ENCODE measurements at regions not wholly inside any gene's neighbourhood (a gene's known extent, or its start where the extent isn't known, plus 50 kb on each side); places are given as distances from the start of the nearest gene placed in this dataset.

DNA sequence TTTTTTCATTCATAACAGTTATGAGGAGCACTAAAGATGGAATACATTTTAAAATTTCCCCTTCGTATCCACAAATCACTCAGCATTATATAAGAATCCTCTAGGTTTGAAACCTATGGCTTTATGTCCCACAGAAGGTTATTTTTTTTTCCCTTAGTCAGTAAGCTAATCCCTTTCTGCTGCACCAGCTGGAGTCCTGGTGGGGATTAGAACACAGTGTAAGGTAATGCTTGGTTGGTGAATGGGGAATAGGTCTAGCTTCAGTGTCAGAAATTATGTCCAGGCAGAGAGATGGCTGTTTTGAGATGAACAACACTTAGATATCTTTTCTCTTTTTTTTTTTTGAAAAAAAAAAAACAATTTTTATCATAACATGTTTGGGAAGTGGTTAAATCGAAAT lies 116.6 kb downstream of the RASGEF1B start:
- FAIRE-seq (peak; percentile 66), DNase-seq (ENCODE audit: insufficient read length, low spot score) (no peak)
- TF ChIP-seq, protein P1, sequence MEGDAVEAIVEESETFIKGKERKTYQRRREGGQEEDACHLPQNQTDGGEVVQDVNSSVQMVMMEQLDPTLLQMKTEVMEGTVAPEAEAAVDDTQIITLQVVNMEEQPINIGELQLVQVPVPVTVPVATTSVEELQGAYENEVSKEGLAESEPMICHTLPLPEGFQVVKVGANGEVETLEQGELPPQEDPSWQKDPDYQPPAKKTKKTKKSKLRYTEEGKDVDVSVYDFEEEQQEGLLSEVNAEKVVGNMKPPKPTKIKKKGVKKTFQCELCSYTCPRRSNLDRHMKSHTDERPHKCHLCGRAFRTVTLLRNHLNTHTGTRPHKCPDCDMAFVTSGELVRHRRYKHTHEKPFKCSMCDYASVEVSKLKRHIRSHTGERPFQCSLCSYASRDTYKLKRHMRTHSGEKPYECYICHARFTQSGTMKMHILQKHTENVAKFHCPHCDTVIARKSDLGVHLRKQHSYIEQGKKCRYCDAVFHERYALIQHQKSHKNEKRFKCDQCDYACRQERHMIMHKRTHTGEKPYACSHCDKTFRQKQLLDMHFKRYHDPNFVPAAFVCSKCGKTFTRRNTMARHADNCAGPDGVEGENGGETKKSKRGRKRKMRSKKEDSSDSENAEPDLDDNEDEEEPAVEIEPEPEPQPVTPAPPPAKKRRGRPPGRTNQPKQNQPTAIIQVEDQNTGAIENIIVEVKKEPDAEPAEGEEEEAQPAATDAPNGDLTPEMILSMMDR (IDR thresholded peaks at IDR 0.05; ENCODE audit: insufficient read depth, missing control alignments): no peak

DNA sequence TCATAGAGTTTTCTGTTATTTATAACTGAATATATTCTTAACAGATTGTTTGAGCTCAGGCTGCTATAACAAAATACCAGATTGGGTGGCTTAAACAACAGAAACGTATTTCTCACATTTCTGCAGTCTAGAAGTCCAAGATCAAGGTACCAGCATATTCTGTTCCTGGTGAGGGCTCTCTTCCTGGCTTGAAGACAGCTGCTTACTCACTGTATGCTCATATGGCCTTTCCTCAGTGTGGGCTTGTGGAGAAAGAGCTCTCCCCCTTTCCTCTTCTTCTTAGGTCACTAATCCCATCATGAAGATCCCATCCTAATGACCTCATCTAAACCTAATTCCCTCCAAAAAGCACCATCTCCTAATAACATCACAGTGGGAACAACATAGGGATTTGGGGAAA lies 117.8 kb downstream of the RASGEF1B start:
- FAIRE-seq: peak; percentile 98
- no peak for DNase-seq (ENCODE audit: insufficient read length, low spot score)
- TF ChIP-seq, protein P1 (IDR thresholded peaks at IDR 0.05; ENCODE audit: insufficient read depth, missing control alignments): no peak

GRCh38 chr4:81352446-81352835 lies 119.3 kb downstream of the RASGEF1B start:
- DNase-seq (ENCODE audit: insufficient read length, low spot score): no peak
- TF ChIP-seq, protein P1 (IDR thresholded peaks at IDR 0.05; ENCODE audit: insufficient read depth, missing control alignments): no peak
- FAIRE-seq: no peak

DNA sequence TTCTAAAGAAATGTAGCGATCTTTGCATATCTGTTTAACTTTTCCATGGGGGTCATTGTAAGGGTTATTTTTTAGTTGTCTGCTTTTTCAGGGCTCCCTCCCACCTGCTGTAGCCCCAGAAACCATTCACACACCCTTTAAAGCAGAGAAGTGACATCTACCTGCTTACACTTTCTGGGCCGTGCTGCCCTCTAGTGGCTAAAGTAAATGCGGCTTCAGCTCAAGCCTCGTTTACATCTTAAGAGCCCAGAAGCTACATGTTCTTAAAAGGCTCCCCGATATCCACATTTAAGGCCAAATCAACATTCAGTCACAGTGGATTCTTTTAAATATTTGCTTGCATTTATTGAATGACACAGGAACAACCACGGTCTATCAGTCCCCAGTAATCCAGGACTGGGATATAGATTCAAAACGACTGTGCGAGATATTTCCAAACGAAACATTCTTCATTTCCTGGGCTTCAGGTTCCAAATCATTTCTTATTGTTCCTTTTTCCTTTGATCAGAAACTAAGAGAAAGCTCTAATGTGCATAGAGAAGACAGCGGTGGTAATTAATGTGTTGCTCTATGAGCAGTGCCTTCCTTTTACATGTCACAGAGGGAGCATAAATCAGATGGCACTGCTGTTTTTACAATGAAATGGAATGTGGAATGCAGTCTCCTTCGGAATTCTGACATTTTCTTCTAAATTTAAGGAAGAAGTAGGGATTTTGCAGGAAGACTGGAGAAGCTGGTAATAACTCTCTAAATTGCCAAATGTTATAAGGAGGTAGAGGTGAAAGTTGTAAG lies 119.9 kb downstream of the RASGEF1B start:
- FAIRE-seq (peak; percentile 89), DNase-seq (ENCODE audit: insufficient read length, low spot score) (no peak)
- TF ChIP-seq, protein P1 (IDR thresholded peaks at IDR 0.05; ENCODE audit: insufficient read depth, missing control alignments): peak; percentile 99

GRCh38 chr4:81350040-81350439 lies 121.7 kb downstream of the RASGEF1B start:
- peak; percentile 29 for FAIRE-seq
- DNase-seq (ENCODE audit: insufficient read length, low spot score): no peak

DNA sequence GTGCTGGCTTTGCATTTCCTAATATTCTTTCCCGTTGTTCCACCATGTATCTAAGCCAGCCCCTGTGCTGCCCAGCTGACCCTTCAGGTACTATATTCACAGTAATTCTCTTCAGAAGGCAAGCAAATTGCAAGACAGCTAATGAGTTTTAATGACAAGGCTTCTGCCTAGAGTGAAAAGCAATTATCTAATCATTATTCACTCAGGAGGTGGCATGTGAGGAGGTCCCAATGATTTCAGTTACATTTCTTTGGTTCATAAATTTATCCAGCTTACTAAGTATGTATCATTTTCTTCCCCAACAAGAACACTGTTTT lies 123.0 kb downstream of the RASGEF1B start:
- no peak for DNase-seq (ENCODE audit: insufficient read length, low spot score)
- FAIRE-seq: no peak
- TF ChIP-seq, protein P1 (IDR thresholded peaks at IDR 0.05; ENCODE audit: insufficient read depth, missing control alignments): no peak

More at GRCh38 chr4:81350040-81350439, 121.7 kb downstream of the RASGEF1B start:
- TF ChIP-seq, protein P1 (IDR thresholded peaks at IDR 0.05; ENCODE audit: insufficient read depth, missing control alignments): no peak

DNA sequence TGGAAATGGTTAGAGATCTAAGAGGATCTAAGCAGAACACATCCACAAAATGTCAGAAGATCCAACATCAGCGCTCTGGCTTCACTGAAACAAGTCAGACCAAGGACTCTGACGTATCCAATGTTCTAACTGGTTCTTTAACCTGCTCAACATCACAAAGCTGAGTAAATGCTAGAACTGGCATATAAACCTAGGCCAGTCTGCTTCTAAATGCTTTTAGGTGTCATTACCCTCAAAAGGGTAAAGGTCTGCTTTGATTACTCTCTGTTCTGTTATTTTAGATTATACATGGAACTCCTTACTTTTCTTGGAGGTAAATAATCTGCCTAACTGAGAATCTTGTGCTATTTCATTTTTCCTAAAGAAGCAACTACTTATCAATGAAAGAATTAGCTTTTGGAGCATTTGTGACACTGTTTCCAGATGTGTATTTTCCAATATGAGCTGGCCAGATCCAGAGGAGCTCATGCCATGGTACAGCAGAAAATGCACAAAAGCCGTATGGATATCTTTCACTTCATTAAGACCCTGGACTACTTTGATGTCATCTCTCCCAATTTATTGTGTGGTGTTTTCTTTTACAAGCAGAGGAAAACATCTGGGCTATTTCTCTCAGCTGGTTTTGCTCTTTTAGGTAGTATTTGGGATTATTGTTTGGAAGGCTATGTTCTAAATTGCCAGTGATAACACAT lies 123.5 kb downstream of the RASGEF1B start:
- TF ChIP-seq, protein P1 (IDR thresholded peaks at IDR 0.05; ENCODE audit: insufficient read depth, missing control alignments): no peak
- no peak for FAIRE-seq
- DNase-seq (ENCODE audit: insufficient read length, low spot score): no peak
